ENCODE measurements at regions not wholly inside any gene's neighbourhood (a gene's known extent, or its start where the extent isn't known, plus 50 kb on each side); places are given as distances from the start of the nearest gene placed in this dataset.
"Not testable (repeated sequence)": the region's sequence is repeated elsewhere in the genome, so short reads cannot be mapped to it uniquely, and the experiment has no call there.

GRCh38 chr6:130674604-130675003 is 152.6 kb upstream of the SMLR1 start:
- DNase-seq, result no peak

- DNase-seq, result no peak
Observed at GRCh38 chr6:130675072-130675471, 152.1 kb upstream of the SMLR1 start.

GRCh38 chr6:130676077-130676772 is 151.0 kb upstream of the SMLR1 start:
- DNase-seq, result peak; percentile 69

GRCh38 chr6:130676773-130677144 is 150.4 kb upstream of the SMLR1 start:
- DNase-seq, result no peak

GRCh38 chr6:130677312-130677711 is 149.9 kb upstream of the SMLR1 start:
- no peak for DNase-seq

- no peak for DNase-seq
Observed at GRCh38 chr6:130677766-130678165, 149.4 kb upstream of the SMLR1 start.

- DNase-seq, result no peak
Observed at GRCh38 chr6:130679684-130680083, 147.5 kb upstream of the SMLR1 start.

GRCh38 chr6:130680116-130680515 is 147.1 kb upstream of the SMLR1 start:
- no peak for DNase-seq

- DNase-seq, result no peak
Observed at GRCh38 chr6:130681028-130681427, 146.2 kb upstream of the SMLR1 start.

- no peak for DNase-seq
Observed at GRCh38 chr6:130682066-130682465, 145.1 kb upstream of the SMLR1 start.

- no peak for DNase-seq
Observed at GRCh38 chr6:130683761-130684517, 143.3 kb upstream of the SMLR1 start.

- DNase-seq, result no peak
Observed at GRCh38 chr6:130692659-130693058, 134.5 kb upstream of the SMLR1 start.

- DNase-seq, result no peak
Observed at GRCh38 chr6:130693944-130694343, 133.3 kb upstream of the SMLR1 start.

GRCh38 chr6:130694606-130695005 is 132.6 kb upstream of the SMLR1 start:
- DNase-seq, result no peak

- DNase-seq, result no peak
Observed at GRCh38 chr6:130696806-130697205, 130.4 kb upstream of the SMLR1 start.

- no peak for DNase-seq
Observed at GRCh38 chr6:130697271-130697994, 129.8 kb upstream of the SMLR1 start.

GRCh38 chr6:130697995-130698535 is 129.1 kb upstream of the SMLR1 start:
- no peak for DNase-seq

GRCh38 chr6:130699742-130700141 is 127.5 kb upstream of the SMLR1 start:
- no peak for DNase-seq

GRCh38 chr6:130700397-130700796 is 126.8 kb upstream of the SMLR1 start:
- DNase-seq, result no peak

- no peak for DNase-seq
Observed at GRCh38 chr6:130708338-130708737, 118.9 kb upstream of the SMLR1 start.

- not testable (repeated sequence) for DNase-seq
Observed at GRCh38 chr6:130711641-130712040, 115.6 kb upstream of the SMLR1 start.

- DNase-seq, result no peak
Observed at GRCh38 chr6:130713144-130713543, 114.1 kb upstream of the SMLR1 start.

GRCh38 chr6:130715058-130715457 is 112.1 kb upstream of the SMLR1 start:
- no peak for DNase-seq
